BJ (cell line): ENCODE measurements at regions not wholly inside any gene's neighbourhood (a gene's known extent, or its start where the extent isn't known, plus 50 kb on each side); places are given as distances from the start of the nearest gene placed in this dataset.

ENCODE experiments used
- CTCF ChIA-PET: fragments of 350-600 bp; formaldehyde crosslinking; extraction: SDS; loops from one replicate; lab custom pipeline; 2021; ENCODE audit warnings: antibody characterized with exemption, inconsistent platforms; lab: Yijun Ruan, JAX
- POLR2A ChIA-PET: fragments of 300-600 bp; sonication (Branson Sonifier 250); formaldehyde crosslinking; extraction: SDS; loops from one replicate; lab custom pipeline; 2021; ENCODE audit warnings: antibody characterized with exemption; lab: Charles Lee
- DNase-seq: peaks from one replicate; pipeline ENCODE4 v3.0.0-alpha.2; 2011; ENCODE audit warnings: low read depth
- H3K27me3 ChIP-seq: 2 replicates; pipeline ENCODE4 v1.6.0; 2011; ENCODE audit warnings: low read length; ENCODE audit not compliant: control insufficient read depth, insufficient read depth
- H3K36me3 ChIP-seq: 2 replicates; pipeline ENCODE4 v1.5.1; 2011; ENCODE audit warnings: low read length; ENCODE audit not compliant: control insufficient read depth, insufficient read depth
- H3K4me3 ChIP-seq: 2 replicates; pipeline ENCODE4 v1.5.1; 2011; ENCODE audit warnings: low read depth, mild to moderate bottlenecking, control low read depth, low read length
- CTCF ChIP-seq: IDR thresholded peaks from 2 replicates; pipeline ENCODE4 v1.5.1; 2011; ENCODE audit warnings: low read depth, mild to moderate bottlenecking, control low read depth, inconsistent platforms, low read length, moderate library complexity; ENCODE audit not compliant: insufficient read depth

GRCh38 chr9:22308177-22308576, 138.4 kb upstream of the DMRTA1 start:
- Histone ChIP-seq H3K27me3 (no peaks in the 10 kb centered on the region), H3K4me3 (no peak overlapping the region), H3K36me3 (no peaks in the 10 kb centered on the region)
- CTCF ChIA-PET: interaction anchor here (1.9 to 2.1 kb wide), 2 partner anchors 119 to 144 kb away, joined by 5 to 10 read pairs; no protein-coding TSS in a partner anchor
- no peak for TF ChIP-seq CTCF
- POLR2A ChIA-PET: no interaction called here
- no peak for DNase-seq

GRCh38 chr9:22316645-22317044, 130.0 kb upstream of the DMRTA1 start:
- no peak for DNase-seq
- ChIA-PET CTCF (no interaction called here), POLR2A (no interaction called here)
- H3K36me3 ChIP-seq: no peaks in the 10 kb centered on the region
- no peak overlapping the region for H3K4me3 ChIP-seq
- no peak for TF ChIP-seq CTCF
- H3K27me3 ChIP-seq: no peaks in the 10 kb centered on the region

GRCh38 chr9:22331533-22331932, 115.1 kb upstream of the DMRTA1 start:
- Histone ChIP-seq H3K4me3 (no peak overlapping the region), H3K36me3 (no peaks in the 10 kb centered on the region), H3K27me3 (no peaks in the 10 kb centered on the region)
- DNase-seq: no peak
- ChIA-PET POLR2A (no interaction called here), CTCF (interaction anchor here (0.6 kb wide), 1 partner anchor 53 kb away, joined by 3 read pairs; no protein-coding TSS in a partner anchor)
- no peak for TF ChIP-seq CTCF

DNA sequence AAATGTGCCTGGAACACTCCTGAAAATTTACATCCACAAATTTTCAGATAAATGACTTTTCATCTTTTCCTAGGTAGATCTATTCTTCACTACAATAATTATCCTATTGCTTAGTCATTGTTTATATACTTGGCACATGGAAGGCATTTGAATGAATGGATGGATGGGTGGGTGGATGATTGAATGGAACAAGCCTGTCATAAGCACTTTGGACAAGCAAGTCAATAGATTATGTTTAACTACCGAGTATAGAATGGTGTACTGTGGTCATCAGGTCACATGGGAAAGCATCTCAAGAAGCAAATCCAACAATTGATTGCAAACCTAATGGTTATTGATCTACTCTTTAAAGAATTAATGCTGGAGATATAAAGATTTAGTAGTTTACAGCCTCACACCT, 114.4 kb upstream of the DMRTA1 start:
- POLR2A ChIA-PET: no interaction called here
- no peaks in the 10 kb centered on the region for H3K27me3 ChIP-seq
- CTCF ChIA-PET: no interaction called here

GRCh38 chr9:22337261-22337660, 109.4 kb upstream of the DMRTA1 start:
- no peak for TF ChIP-seq CTCF
- DNase-seq: no peak
- H3K36me3 ChIP-seq: no peaks in the 10 kb centered on the region
- H3K27me3 ChIP-seq: no peaks in the 10 kb centered on the region
- no peak overlapping the region for H3K4me3 ChIP-seq
- POLR2A ChIA-PET: no interaction called here
- CTCF ChIA-PET: no interaction called here

More for the DNA sequence above, 114.4 kb upstream of the DMRTA1 start:
- no peak for TF ChIP-seq CTCF
- no peak for DNase-seq
- Histone ChIP-seq H3K36me3 (no peaks in the 10 kb centered on the region), H3K4me3 (no peak overlapping the region)
